ENCODE measurements at regions not wholly inside any gene's neighbourhood (a gene's known extent, or its start where the extent isn't known, plus 50 kb on each side); places are given as distances from the start of the nearest gene placed in this dataset.

DNA sequence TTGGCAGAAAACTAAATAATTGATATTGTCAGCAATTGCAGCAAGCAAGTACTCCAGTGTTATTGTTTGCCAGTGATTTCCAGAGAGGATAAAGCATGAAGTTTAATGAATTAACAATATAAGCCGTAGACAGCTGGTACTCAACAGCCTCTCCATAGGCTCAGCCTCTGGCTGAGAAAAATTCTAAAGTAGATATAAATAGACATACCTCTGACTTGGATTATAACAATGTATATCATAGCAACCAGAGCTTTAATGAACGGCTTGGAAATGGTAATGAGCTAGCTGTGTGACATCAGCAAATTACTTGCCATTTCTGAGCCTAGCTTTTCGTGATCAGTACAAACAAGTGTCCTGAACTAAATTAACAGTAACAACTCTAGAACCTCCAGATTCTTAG, 1055.4 kb upstream of the AUTS2 start:
- Histone ChIP-seq H3K36me3 (no peaks in the 10 kb centered on the region), H3K9me3 (no peaks in the 10 kb centered on the region), H3K4me1 (no peaks in the 10 kb centered on the region), H3K4me3 (no peak overlapping the region), H3K27me3 (no peaks in the 10 kb centered on the region), H3K27ac (no peak overlapping the region)
- ATAC-seq (no peak), DNase-seq (no peak)
- in situ Hi-C loops (cut with MboI; ENCODE audit: low sequenced_read_pairs in 4 of 4) (no loop called here), intact Hi-C loops (cut with DNase I; ENCODE audit: low total_unique reads) (no loop called here)
- TF ChIP-seq, protein P1, sequence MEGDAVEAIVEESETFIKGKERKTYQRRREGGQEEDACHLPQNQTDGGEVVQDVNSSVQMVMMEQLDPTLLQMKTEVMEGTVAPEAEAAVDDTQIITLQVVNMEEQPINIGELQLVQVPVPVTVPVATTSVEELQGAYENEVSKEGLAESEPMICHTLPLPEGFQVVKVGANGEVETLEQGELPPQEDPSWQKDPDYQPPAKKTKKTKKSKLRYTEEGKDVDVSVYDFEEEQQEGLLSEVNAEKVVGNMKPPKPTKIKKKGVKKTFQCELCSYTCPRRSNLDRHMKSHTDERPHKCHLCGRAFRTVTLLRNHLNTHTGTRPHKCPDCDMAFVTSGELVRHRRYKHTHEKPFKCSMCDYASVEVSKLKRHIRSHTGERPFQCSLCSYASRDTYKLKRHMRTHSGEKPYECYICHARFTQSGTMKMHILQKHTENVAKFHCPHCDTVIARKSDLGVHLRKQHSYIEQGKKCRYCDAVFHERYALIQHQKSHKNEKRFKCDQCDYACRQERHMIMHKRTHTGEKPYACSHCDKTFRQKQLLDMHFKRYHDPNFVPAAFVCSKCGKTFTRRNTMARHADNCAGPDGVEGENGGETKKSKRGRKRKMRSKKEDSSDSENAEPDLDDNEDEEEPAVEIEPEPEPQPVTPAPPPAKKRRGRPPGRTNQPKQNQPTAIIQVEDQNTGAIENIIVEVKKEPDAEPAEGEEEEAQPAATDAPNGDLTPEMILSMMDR (IDR thresholded peaks at IDR 0.05 in 4 of 5, conservative IDR thresholded peaks at IDR 0.05 in 1 of 5): no peak
- no peak for TF ChIP-seq POLR2A (IDR thresholded peaks at IDR 0.05)

DNA sequence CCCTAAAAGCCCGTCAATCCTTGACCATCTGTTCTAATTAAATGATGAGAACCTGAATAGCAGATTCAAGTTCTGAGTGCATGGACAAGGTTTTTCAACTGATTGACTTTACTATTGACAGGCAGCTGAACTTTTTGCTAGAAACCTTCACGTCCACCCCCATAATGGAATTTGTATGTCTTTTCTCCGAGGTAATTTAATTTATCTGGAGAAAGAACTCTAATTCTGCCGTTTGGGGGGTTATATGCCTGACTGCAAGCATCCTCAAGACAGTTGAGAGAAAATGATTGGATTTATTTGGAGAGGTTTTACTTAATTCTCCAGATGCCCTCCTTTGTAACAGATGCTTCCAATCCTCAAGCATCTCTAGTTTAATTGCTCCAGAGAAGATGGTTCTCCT, 1053.4 kb upstream of the AUTS2 start:
- Histone ChIP-seq H3K4me1 (no peaks in the 10 kb centered on the region), H3K9me3 (no peaks in the 10 kb centered on the region), H3K27me3 (no peaks in the 10 kb centered on the region), H3K4me3 (no peak overlapping the region), H3K27ac (no peak overlapping the region), H3K36me3 (no peaks in the 10 kb centered on the region)
- TF ChIP-seq, protein P1 (IDR thresholded peaks at IDR 0.05 in 4 of 5, conservative IDR thresholded peaks at IDR 0.05 in 1 of 5): no peak
- TF ChIP-seq POLR2A (IDR thresholded peaks at IDR 0.05): no peak
- intact Hi-C loops (cut with DNase I; ENCODE audit: low total_unique reads): no loop called here
- in situ Hi-C loops (cut with MboI; ENCODE audit: low sequenced_read_pairs in 4 of 4): no loop called here
- DNase-seq (no peak), ATAC-seq (no peak)

DNA sequence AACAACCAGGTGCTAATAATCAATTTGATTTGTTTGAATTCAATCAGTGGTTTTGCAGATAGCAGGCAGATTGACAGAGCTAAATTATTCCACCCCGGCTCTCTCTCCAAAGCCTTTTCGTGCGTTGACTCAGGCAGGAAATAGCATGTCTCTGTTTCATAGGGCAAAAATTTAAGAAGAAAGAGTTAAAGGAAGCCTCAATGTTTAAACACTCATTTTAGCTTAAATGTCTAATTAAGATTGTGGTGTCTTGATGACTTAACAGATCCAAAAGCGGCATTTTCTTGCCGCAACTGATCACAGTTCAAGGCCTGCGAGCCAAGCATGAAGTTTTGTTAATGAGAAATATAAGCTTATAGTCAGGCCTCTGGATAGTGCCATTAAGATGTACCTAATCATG, 1051.1 kb upstream of the AUTS2 start:
- H3K4me1 ChIP-seq: no peaks in the 10 kb centered on the region
- intact Hi-C loops (cut with DNase I; ENCODE audit: low total_unique reads): no loop called here
- TF ChIP-seq POLR2A (IDR thresholded peaks at IDR 0.05): no peak
- TF ChIP-seq, protein P1 (IDR thresholded peaks at IDR 0.05 in 4 of 5, conservative IDR thresholded peaks at IDR 0.05 in 1 of 5): no peak
- in situ Hi-C loops (cut with MboI; ENCODE audit: low sequenced_read_pairs in 4 of 4): no loop called here
- H3K27me3 ChIP-seq: no peaks in the 10 kb centered on the region
- H3K4me3 ChIP-seq: no peak overlapping the region
- DNase-seq (no peak), ATAC-seq (no peak)
- no peaks in the 10 kb centered on the region for H3K36me3 ChIP-seq
- H3K9me3 ChIP-seq: no peaks in the 10 kb centered on the region
- no peak overlapping the region for H3K27ac ChIP-seq

- Histone ChIP-seq H3K27ac (no peak overlapping the region), H3K4me1 (no peaks in the 10 kb centered on the region), H3K9me3 (no peaks in the 10 kb centered on the region), H3K4me3 (no peak overlapping the region), H3K27me3 (no peaks in the 10 kb centered on the region), H3K36me3 (no peaks in the 10 kb centered on the region)
- intact Hi-C loops (cut with DNase I; ENCODE audit: low total_unique reads) (no loop called here), in situ Hi-C loops (cut with MboI; ENCODE audit: low sequenced_read_pairs in 4 of 4) (no loop called here)
- TF ChIP-seq, protein P1 (IDR thresholded peaks at IDR 0.05 in 4 of 5, conservative IDR thresholded peaks at IDR 0.05 in 1 of 5): no peak
- TF ChIP-seq POLR2A (IDR thresholded peaks at IDR 0.05): no peak
- no peak for DNase-seq
- no peak for ATAC-seq
Observed at GRCh38 chr7:68547799-68548198, 1050.5 kb upstream of the AUTS2 start.

DNA sequence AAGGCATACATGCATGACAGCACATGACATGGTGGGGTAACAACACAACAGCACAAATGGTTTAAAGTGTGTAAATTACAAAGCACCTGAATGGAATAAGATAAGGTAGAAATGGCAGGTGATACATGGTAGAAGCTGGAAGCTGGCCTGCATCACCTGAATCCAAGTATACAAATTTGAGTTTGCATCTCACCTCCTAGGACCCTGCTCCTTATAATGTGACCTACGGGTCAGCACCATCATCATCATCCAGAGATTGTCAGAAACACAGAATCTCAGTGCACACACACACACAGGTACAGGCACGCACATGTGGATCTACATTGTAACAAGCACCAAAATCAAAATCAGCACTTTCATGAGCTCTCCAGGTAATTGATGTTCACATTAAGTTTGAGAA, 1048.2 kb upstream of the AUTS2 start:
- intact Hi-C loops (cut with DNase I; ENCODE audit: low total_unique reads) (no loop called here), in situ Hi-C loops (cut with MboI; ENCODE audit: low sequenced_read_pairs in 4 of 4) (no loop called here)
- H3K4me1 ChIP-seq: no peaks in the 10 kb centered on the region
- H3K27ac ChIP-seq: no peak overlapping the region
- TF ChIP-seq POLR2A (IDR thresholded peaks at IDR 0.05): no peak
- TF ChIP-seq, protein P1 (IDR thresholded peaks at IDR 0.05 in 4 of 5, conservative IDR thresholded peaks at IDR 0.05 in 1 of 5): no peak
- H3K27me3 ChIP-seq: no peaks in the 10 kb centered on the region
- no peak overlapping the region for H3K4me3 ChIP-seq
- DNase-seq: no peak
- ATAC-seq: no peak
- H3K36me3 ChIP-seq: no peaks in the 10 kb centered on the region
- no peaks in the 10 kb centered on the region for H3K9me3 ChIP-seq

Data from gastrocnemius medialis (tissue), 4 donors.